HG03457 (cell line): ENCODE measurements at regions not wholly inside any gene's neighbourhood (a gene's known extent, or its start where the extent isn't known, plus 50 kb on each side); places are given as distances from the start of the nearest gene placed in this dataset.

ENCODE experiments used
- ATAC-seq: cut with Tn5 transposase; IDR thresholded peaks from one replicate; pipeline ENCODE4 v1.9.1; 2021; ENCODE audit warnings: moderate number of reproducible peaks; ENCODE audit not compliant: unreplicated experiment

DNA sequence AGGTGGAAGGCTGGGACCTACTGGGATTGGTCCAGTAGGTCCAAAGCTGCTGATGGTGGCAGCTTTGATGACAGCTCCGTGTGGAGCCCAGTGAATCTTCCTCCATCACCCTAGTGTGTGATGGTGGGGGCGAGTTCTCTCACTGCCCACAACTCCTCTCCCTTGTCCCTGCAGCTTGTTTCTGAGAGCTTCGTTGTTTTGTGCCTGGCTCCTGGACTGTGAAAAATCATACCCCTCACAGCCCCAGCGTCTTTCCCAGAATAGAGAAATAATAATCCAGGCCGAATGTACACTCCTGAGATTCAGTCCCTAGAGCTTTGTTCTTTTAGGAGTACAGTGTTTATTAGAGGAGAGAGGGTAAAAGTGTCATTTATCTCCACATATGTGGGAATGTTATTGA, 372.2 kb downstream of the ENC1 start:
- no peak for ATAC-seq

DNA sequence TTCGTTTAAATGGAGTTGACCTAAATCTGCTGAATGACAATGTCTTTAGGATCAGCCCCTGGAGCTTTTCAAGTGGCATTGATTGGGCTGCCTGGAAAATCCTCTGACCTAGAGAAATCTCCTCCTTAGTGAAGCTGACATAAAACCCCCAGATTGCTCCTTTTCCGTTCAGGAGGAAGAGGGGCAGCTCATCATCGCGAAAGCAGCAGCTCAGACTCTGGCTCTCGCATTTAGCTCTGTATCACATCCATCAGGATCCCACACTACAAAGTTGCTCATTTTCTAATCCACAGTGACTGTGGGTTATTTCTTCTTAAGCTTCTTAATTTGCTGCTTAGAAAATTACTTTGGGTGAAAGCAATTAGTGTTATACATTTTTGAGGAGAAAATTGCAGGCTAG, 373.7 kb downstream of the ENC1 start:
- no peak for ATAC-seq

DNA sequence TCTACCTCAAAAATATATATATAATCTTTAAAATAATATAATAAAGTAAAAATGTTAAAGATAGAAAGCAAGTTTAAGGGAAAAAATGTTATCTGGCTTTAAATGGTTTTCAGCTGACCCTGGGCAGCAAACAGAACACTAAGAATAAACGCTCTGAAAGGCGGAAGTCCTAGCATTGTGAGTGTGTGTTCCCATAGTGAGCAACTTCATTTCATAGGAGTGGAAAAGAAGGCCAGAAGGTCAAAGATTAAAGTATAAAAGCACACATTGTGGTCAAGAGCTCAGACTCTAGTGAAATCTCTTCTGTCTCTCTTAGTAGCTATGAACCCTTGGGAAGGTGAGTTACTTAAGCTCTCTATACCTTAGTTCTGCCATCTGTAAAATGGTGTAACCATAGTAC, 374.4 kb downstream of the ENC1 start:
- ATAC-seq, result no peak

GRCh38 chr5:74262544-74263207, 377.9 kb downstream of the ENC1 start:
- no peak for ATAC-seq

- ATAC-seq, result no peak
Observed at GRCh38 chr5:74261866-74262265, 378.7 kb downstream of the ENC1 start.

- no peak for ATAC-seq
Observed at GRCh38 chr5:74261421-74261820, 379.1 kb downstream of the ENC1 start.

GRCh38 chr5:74259572-74259971, 381.0 kb downstream of the ENC1 start:
- ATAC-seq, result no peak

- ATAC-seq, result no peak
Observed at GRCh38 chr5:74258314-74258665, 382.2 kb downstream of the ENC1 start.

- ATAC-seq, result no peak
Observed at GRCh38 chr5:74257645-74258313, 382.7 kb downstream of the ENC1 start.

- ATAC-seq, result no peak
Observed at GRCh38 chr5:74257060-74257527, 383.4 kb downstream of the ENC1 start.

DNA sequence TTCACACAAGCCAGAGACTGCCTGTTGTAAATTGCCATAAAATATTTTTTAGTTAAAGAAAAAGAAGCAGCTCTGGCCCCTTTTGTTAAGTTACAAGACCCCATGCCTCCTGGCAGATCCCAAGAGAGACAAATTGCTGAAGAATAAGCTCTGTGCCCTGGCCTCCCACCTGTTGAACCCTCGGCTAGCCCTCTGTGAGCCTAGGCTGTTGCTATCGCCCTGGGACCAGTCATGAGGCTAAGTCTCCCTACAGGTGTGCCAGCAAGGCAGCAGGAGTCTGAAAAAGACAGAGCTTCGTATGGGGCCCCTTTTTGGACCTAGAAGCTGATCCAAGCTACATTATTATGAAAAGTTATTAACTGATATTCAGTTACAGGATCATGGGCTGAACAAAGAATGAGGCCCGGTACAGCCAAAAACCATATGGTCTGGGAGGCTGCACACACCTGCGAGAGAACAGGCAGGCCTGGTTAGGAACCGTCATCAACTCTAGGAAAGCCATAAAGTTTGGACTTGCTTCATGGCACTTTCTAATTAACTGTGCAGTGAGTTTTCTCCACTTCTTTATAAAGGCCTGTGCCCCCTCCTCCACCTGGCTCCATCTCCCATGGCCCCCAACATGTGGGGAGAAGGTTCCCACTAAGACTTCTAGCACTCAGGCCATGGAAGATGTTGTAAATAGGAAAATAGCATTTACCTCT, 384.7 kb downstream of the ENC1 start:
- ATAC-seq, result no peak

GRCh38 chr5:74254257-74254656, 386.3 kb downstream of the ENC1 start:
- no peak for ATAC-seq

- no peak for ATAC-seq
Observed at GRCh38 chr5:74252044-74252443, 388.5 kb downstream of the ENC1 start.

GRCh38 chr5:74251141-74252035, 389.1 kb downstream of the ENC1 start:
- ATAC-seq, result no peak

- no peak for ATAC-seq
Observed at GRCh38 chr5:74250304-74251102, 390.0 kb downstream of the ENC1 start.

DNA sequence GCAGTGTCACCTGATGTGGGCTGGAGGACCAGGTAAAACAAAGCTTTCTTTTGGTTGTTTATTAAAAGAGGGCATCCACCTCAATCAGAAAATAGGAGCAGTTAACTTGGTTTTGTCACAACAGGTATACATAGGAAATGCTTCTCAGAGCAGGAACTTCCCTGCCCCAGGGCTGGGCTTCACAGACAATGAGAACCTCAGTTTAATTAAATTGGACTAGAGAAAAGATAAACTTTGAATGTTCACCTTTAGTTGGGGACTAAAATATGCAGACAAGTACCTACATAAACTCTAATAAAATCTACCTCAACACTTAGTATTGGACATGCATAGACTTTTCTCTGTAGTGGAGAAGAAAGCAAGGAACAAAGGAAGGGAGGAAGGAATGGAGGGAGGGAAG, 392.0 kb downstream of the ENC1 start:
- ATAC-seq, result no peak

- ATAC-seq, result no peak
Observed at GRCh38 chr5:74244406-74244805, 396.1 kb downstream of the ENC1 start.

GRCh38 chr5:74243634-74244033, 396.9 kb downstream of the ENC1 start:
- no peak for ATAC-seq

DNA sequence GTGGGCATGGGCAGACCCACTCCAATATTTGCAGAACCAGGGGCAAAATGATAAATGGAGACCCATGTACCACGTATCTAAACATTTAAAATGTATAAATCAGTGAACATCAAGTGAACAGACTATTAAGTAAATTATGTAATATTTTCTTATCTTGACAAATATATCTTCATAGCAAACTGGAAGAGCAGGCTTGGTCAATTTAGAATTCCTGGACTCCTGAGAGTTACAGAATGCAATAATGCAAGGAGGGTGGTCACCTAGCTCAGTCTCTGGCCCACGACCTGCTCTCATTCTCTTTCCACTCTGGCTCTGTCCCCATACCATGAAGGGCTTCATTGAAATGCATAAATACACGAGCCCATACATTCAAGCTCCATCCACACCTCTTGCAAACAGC, 398.0 kb downstream of the ENC1 start:
- ATAC-seq, result no peak

DNA sequence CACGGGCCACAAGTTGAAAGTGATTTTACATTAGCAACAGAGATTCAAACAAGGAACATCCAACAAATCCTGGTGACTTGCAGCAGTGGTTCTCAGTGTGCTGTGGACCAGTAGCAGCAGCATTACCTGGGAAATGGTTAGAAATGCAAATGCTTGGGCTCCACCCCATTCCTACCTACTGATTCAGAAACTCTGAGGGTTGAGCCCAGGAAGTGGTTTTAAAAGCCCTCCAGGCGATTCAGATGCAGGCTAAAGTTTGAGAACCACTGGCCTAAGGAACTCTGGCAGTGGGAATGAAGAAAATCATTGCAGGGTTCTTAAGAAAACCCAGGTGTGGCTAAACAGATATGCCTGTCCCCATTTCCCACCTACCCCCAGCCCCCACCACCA, 398.8 kb downstream of the ENC1 start:
- no peak for ATAC-seq
